ENCODE measurements at regions not wholly inside any gene's neighbourhood (a gene's known extent, or its start where the extent isn't known, plus 50 kb on each side); places are given as distances from the start of the nearest gene placed in this dataset.

DNA sequence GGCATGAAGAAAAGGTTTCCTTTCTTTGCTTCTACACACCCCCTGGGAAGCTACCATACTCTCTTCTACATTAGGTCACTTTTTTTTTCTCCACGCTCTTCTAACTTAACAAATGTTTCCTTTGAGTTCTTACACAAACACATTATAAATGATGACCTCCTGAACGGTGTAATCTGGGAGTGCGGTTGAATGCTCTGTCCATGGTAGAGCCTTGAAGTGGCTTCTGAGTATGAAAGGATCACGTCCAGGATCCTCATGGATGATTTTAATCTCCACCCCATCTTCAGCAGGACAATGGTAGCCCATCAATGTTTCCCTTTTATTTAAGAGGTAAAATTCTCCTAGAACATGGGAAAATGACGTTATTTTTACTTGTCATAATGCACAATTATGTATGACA lies 587.3 kb downstream of the SEMA5A start:
- TF ChIP-seq STAG1 (CRISPR knock-in tag; IDR thresholded peaks at IDR 0.05) (no peak), POLR2AphosphoS2 (IDR thresholded peaks at IDR 0.05; ENCODE audit: low read depth, low read length) (no peak), MYC (CRISPR knock-in tag; IDR thresholded peaks at IDR 0.05; ENCODE audit: borderline replicate concordance) (no peak), RXRB (CRISPR knock-in tag; IDR thresholded peaks at IDR 0.05; ENCODE audit: borderline replicate concordance) (no peak)
